ENCODE measurements at regions not wholly inside any gene's neighbourhood (a gene's known extent, or its start where the extent isn't known, plus 50 kb on each side); places are given as distances from the start of the nearest gene placed in this dataset.

- no peak overlapping the region for H3K27ac ChIP-seq (ENCODE audit: low read depth in 1 of 3, low read length in 2 of 3)
- H3K9me3 ChIP-seq (ENCODE audit: control insufficient read depth in 2 of 2, insufficient read depth in 1 of 2, low read depth in 1 of 2, low read length in 1 of 2), result no peaks in the 10 kb centered on the region
- no peak for DNase-seq
- H3K4me1 ChIP-seq (ENCODE audit: control insufficient read depth in 3 of 3, insufficient read depth in 2 of 3, low read depth in 1 of 3, low read length in 2 of 3), result no peaks in the 10 kb centered on the region
- WGBS, 3 donors, result 41 to 48% (median 46%) methylated on average over 3 of the region's 3 CpGs
- no peaks in the 10 kb centered on the region for H3K36me3 ChIP-seq (ENCODE audit: control insufficient read depth in 3 of 3, insufficient read depth in 2 of 3, low read depth in 1 of 3, low read length in 3 of 3)
- no peak overlapping the region for H3K4me3 ChIP-seq (ENCODE audit: low read depth in 1 of 3, low read length in 3 of 3)
- no peak for FAIRE-seq
- no peaks in the 10 kb centered on the region for H3K27me3 ChIP-seq (ENCODE audit: control insufficient read depth in 3 of 3, insufficient read depth in 3 of 3, low read length in 3 of 3)
Measured at GRCh38 chr13:37492741-37493514, 105.6 kb downstream of the POSTN start.

GRCh38 chr13:37492075-37492474 lies 106.5 kb downstream of the POSTN start:
- Histone ChIP-seq H3K36me3 (ENCODE audit: control insufficient read depth in 3 of 3, insufficient read depth in 2 of 3, low read depth in 1 of 3, low read length in 3 of 3) (no peaks in the 10 kb centered on the region), H3K27ac (ENCODE audit: low read depth in 1 of 3, low read length in 2 of 3) (no peak overlapping the region), H3K9me3 (ENCODE audit: control insufficient read depth in 2 of 2, insufficient read depth in 1 of 2, low read depth in 1 of 2, low read length in 1 of 2) (no peaks in the 10 kb centered on the region), H3K4me1 (ENCODE audit: control insufficient read depth in 3 of 3, insufficient read depth in 2 of 3, low read depth in 1 of 3, low read length in 2 of 3) (no peaks in the 10 kb centered on the region), H3K4me3 (ENCODE audit: low read depth in 1 of 3, low read length in 3 of 3) (no peak overlapping the region), H3K27me3 (ENCODE audit: control insufficient read depth in 3 of 3, insufficient read depth in 3 of 3, low read length in 3 of 3) (no peaks in the 10 kb centered on the region)
- DNase-seq, result no peak
- FAIRE-seq, result no peak

DNA sequence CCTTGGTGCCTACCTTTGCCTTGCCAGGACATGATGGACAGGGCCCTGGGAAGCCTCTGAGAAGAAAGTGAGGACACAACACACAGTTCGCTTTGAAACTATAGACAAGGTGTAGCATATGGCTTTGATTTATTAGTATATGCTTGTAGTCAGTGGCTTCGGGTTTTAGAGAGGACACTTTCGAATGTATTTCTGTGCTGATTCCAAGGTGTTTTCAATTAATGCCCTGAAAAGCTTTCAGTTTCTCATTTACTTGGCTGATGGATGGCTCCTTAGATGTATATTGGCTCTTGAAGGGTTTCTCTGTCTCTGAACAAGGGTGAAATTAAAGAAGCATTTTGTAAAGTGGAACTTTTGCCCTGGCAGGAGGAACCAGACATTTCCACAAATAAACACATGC lies 106.9 kb downstream of the POSTN start:
- WGBS, 3 donors, result 83 to 89% (median 85%) methylated on average over 3 of the region's 3 CpGs
- FAIRE-seq, result no peak
- H3K9me3 ChIP-seq (ENCODE audit: control insufficient read depth in 2 of 2, insufficient read depth in 1 of 2, low read depth in 1 of 2, low read length in 1 of 2), result no peaks in the 10 kb centered on the region

GRCh38 chr13:37490176-37490779 lies 108.3 kb downstream of the POSTN start:
- Histone ChIP-seq H3K4me1 (ENCODE audit: control insufficient read depth in 3 of 3, insufficient read depth in 2 of 3, low read depth in 1 of 3, low read length in 2 of 3) (no peaks in the 10 kb centered on the region), H3K27me3 (ENCODE audit: control insufficient read depth in 3 of 3, insufficient read depth in 3 of 3, low read length in 3 of 3) (no peaks in the 10 kb centered on the region), H3K36me3 (ENCODE audit: control insufficient read depth in 3 of 3, insufficient read depth in 2 of 3, low read depth in 1 of 3, low read length in 3 of 3) (no peaks in the 10 kb centered on the region), H3K4me3 (ENCODE audit: low read depth in 1 of 3, low read length in 3 of 3) (no peak overlapping the region), H3K27ac (ENCODE audit: low read depth in 1 of 3, low read length in 2 of 3) (no peak overlapping the region), H3K9me3 (ENCODE audit: control insufficient read depth in 2 of 2, insufficient read depth in 1 of 2, low read depth in 1 of 2, low read length in 1 of 2) (no peaks in the 10 kb centered on the region)
- 84 to 85% (median 85%) methylated on average over 5 of the region's 5 CpGs for WGBS, 3 donors
- FAIRE-seq (no peak), DNase-seq (no peak)

More for the DNA sequence above, 106.9 kb downstream of the POSTN start:
- no peaks in the 10 kb centered on the region for H3K36me3 ChIP-seq (ENCODE audit: control insufficient read depth in 3 of 3, insufficient read depth in 2 of 3, low read depth in 1 of 3, low read length in 3 of 3)
- no peak overlapping the region for H3K4me3 ChIP-seq (ENCODE audit: low read depth in 1 of 3, low read length in 3 of 3)
- DNase-seq, result no peak
- no peaks in the 10 kb centered on the region for H3K4me1 ChIP-seq (ENCODE audit: control insufficient read depth in 3 of 3, insufficient read depth in 2 of 3, low read depth in 1 of 3, low read length in 2 of 3)
- H3K27ac ChIP-seq (ENCODE audit: low read depth in 1 of 3, low read length in 2 of 3), result no peak overlapping the region
- no peaks in the 10 kb centered on the region for H3K27me3 ChIP-seq (ENCODE audit: control insufficient read depth in 3 of 3, insufficient read depth in 3 of 3, low read length in 3 of 3)

- Histone ChIP-seq H3K4me3 (ENCODE audit: low read depth in 1 of 3, low read length in 3 of 3) (no peak overlapping the region), H3K9me3 (ENCODE audit: control insufficient read depth in 2 of 2, insufficient read depth in 1 of 2, low read depth in 1 of 2, low read length in 1 of 2) (no peaks in the 10 kb centered on the region), H3K27me3 (ENCODE audit: control insufficient read depth in 3 of 3, insufficient read depth in 3 of 3, low read length in 3 of 3) (no peaks in the 10 kb centered on the region), H3K27ac (ENCODE audit: low read depth in 1 of 3, low read length in 2 of 3) (no peak overlapping the region), H3K36me3 (ENCODE audit: control insufficient read depth in 3 of 3, insufficient read depth in 2 of 3, low read depth in 1 of 3, low read length in 3 of 3) (no peaks in the 10 kb centered on the region), H3K4me1 (ENCODE audit: control insufficient read depth in 3 of 3, insufficient read depth in 2 of 3, low read depth in 1 of 3, low read length in 2 of 3) (no peaks in the 10 kb centered on the region)
- DNase-seq, result no peak
- no peak for FAIRE-seq
Measured at GRCh38 chr13:37488726-37489125, 109.8 kb downstream of the POSTN start.

DNA sequence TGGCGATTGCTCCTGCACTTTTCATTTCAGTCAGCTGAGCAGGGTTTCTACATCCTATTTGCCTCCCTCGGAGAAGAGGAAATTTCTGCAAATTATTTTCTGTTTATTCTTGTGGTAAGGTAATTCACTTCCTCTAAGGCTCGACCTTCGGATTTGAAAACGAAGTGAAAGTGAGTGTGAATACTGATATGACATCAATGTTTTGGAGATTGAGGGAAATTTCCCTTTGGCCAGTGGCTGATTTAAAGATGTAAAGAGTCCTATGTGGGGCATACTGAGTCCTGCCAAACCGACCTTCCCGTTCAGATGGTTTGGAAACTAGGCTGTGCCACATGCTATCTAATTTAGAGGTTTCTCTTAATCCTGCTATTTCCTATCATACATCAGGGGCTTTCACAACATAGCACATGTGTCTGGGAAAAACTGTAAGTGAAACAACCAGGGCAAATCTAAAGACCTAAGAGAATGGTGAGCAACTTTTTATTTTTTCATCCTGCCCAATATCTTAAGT lies 112.3 kb downstream of the POSTN start:
- no peaks in the 10 kb centered on the region for H3K27me3 ChIP-seq (ENCODE audit: control insufficient read depth in 3 of 3, insufficient read depth in 3 of 3, low read length in 3 of 3)
- DNase-seq (no peak), FAIRE-seq (no peak)
- no peak overlapping the region for H3K4me3 ChIP-seq (ENCODE audit: low read depth in 1 of 3, low read length in 3 of 3)
- H3K9me3 ChIP-seq (ENCODE audit: control insufficient read depth in 2 of 2, insufficient read depth in 1 of 2, low read depth in 1 of 2, low read length in 1 of 2), result no peaks in the 10 kb centered on the region
- H3K4me1 ChIP-seq (ENCODE audit: control insufficient read depth in 3 of 3, insufficient read depth in 2 of 3, low read depth in 1 of 3, low read length in 2 of 3), result no peaks in the 10 kb centered on the region
- 31 to 45% (median 33%) methylated on average over 7 of the region's 7 CpGs for WGBS, 3 donors
- no peak overlapping the region for H3K27ac ChIP-seq (ENCODE audit: low read depth in 1 of 3, low read length in 2 of 3)
- H3K36me3 ChIP-seq (ENCODE audit: control insufficient read depth in 3 of 3, insufficient read depth in 2 of 3, low read depth in 1 of 3, low read length in 3 of 3), result no peaks in the 10 kb centered on the region

DNA sequence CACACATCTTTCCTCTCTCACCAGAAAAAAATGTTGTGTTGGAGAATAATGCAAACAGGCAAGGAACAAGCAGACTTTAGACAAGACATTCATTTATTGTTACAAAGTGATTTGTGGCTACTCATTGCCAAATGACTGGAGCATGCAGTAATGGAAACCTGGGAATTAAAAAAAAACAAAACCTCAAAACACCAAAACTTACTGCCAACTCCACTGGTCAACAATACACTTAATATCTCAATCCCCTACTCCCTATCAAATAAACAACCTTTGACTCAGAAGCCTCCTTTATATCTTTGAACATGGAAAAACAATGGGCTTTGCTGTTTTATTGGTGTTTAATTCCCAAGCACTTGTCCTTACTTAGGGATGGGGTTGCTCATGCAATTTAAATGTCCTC lies 112.8 kb downstream of the POSTN start:
- DNase-seq (no peak), FAIRE-seq (no peak)
- Histone ChIP-seq H3K36me3 (ENCODE audit: control insufficient read depth in 3 of 3, insufficient read depth in 2 of 3, low read depth in 1 of 3, low read length in 3 of 3) (no peaks in the 10 kb centered on the region), H3K4me3 (ENCODE audit: low read depth in 1 of 3, low read length in 3 of 3) (no peak overlapping the region), H3K4me1 (ENCODE audit: control insufficient read depth in 3 of 3, insufficient read depth in 2 of 3, low read depth in 1 of 3, low read length in 2 of 3) (no peaks in the 10 kb centered on the region), H3K27ac (ENCODE audit: low read depth in 1 of 3, low read length in 2 of 3) (no peak overlapping the region), H3K9me3 (ENCODE audit: control insufficient read depth in 2 of 2, insufficient read depth in 1 of 2, low read depth in 1 of 2, low read length in 1 of 2) (no peaks in the 10 kb centered on the region), H3K27me3 (ENCODE audit: control insufficient read depth in 3 of 3, insufficient read depth in 3 of 3, low read length in 3 of 3) (no peaks in the 10 kb centered on the region)

GRCh38 chr13:37484056-37484455 lies 114.5 kb downstream of the POSTN start:
- FAIRE-seq (no peak), DNase-seq (no peak)
- Histone ChIP-seq H3K27me3 (ENCODE audit: control insufficient read depth in 3 of 3, insufficient read depth in 3 of 3, low read length in 3 of 3) (no peaks in the 10 kb centered on the region), H3K36me3 (ENCODE audit: control insufficient read depth in 3 of 3, insufficient read depth in 2 of 3, low read depth in 1 of 3, low read length in 3 of 3) (no peaks in the 10 kb centered on the region), H3K9me3 (ENCODE audit: control insufficient read depth in 2 of 2, insufficient read depth in 1 of 2, low read depth in 1 of 2, low read length in 1 of 2) (no peaks in the 10 kb centered on the region), H3K4me3 (ENCODE audit: low read depth in 1 of 3, low read length in 3 of 3) (no peak overlapping the region), H3K4me1 (ENCODE audit: control insufficient read depth in 3 of 3, insufficient read depth in 2 of 3, low read depth in 1 of 3, low read length in 2 of 3) (no peaks in the 10 kb centered on the region), H3K27ac (ENCODE audit: low read depth in 1 of 3, low read length in 2 of 3) (no peak overlapping the region)
- 67 to 77% (median 75%) methylated on average over 2 of the region's 2 CpGs for WGBS, 3 donors

GRCh38 chr13:37482331-37482730 lies 116.2 kb downstream of the POSTN start:
- no peaks in the 10 kb centered on the region for H3K4me1 ChIP-seq (ENCODE audit: control insufficient read depth in 3 of 3, insufficient read depth in 2 of 3, low read depth in 1 of 3, low read length in 2 of 3)
- FAIRE-seq, result no peak
- no peaks in the 10 kb centered on the region for H3K9me3 ChIP-seq (ENCODE audit: control insufficient read depth in 2 of 2, insufficient read depth in 1 of 2, low read depth in 1 of 2, low read length in 1 of 2)
- no peaks in the 10 kb centered on the region for H3K36me3 ChIP-seq (ENCODE audit: control insufficient read depth in 3 of 3, insufficient read depth in 2 of 3, low read depth in 1 of 3, low read length in 3 of 3)
- H3K27ac ChIP-seq (ENCODE audit: low read depth in 1 of 3, low read length in 2 of 3), result no peak overlapping the region
- 92% methylated on average over 2 of the region's 2 CpGs for WGBS, 3 donors
- H3K4me3 ChIP-seq (ENCODE audit: low read depth in 1 of 3, low read length in 3 of 3), result no peak overlapping the region
- no peaks in the 10 kb centered on the region for H3K27me3 ChIP-seq (ENCODE audit: control insufficient read depth in 3 of 3, insufficient read depth in 3 of 3, low read length in 3 of 3)
- DNase-seq, result no peak
